ENCODE measurements at regions not wholly inside any gene's neighbourhood (a gene's known extent, or its start where the extent isn't known, plus 50 kb on each side); places are given as distances from the start of the nearest gene placed in this dataset.

DNA sequence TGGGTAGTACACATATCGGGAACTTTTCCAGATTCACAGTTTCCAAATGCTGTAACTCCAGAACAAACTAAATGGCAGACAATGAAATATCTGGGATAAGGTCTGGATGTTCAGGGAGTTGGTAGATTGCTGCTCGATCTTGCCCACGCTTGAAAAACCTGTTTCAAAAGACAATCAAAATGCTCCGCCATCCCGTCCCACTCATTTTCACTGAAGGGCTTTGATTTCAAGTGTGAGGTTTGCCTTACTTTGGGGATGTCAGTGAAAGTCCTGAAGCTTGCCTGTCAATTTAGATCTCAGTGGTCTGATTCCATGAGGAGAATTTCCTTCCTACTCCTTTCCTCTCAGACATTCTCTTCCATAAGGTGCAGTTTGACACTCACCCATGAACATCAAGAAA lies 236.3 kb upstream of the KCNK2 start:
- no peak overlapping the region for H3K4me2 ChIP-seq (ENCODE audit: low read length)
- H3K36me3 ChIP-seq (ENCODE audit: insufficient read depth, low read length), result no peaks in the 10 kb centered on the region
- H3K9ac ChIP-seq (ENCODE audit: low read depth, low read length), result no peak overlapping the region
- H3K4me3 ChIP-seq (ENCODE audit: low read length), result no peak overlapping the region
- no peaks in the 10 kb centered on the region for H3K9me3 ChIP-seq (replicated peaks; ENCODE audit: low read length)
- peaks cover 22% of the 10 kb centered on the region for H3K4me1 ChIP-seq (ENCODE audit: control insufficient read depth, insufficient read depth, low read length)
- H3K27me3 ChIP-seq (ENCODE audit: control insufficient read depth, insufficient read depth, low read length), result no peaks in the 10 kb centered on the region

DNA sequence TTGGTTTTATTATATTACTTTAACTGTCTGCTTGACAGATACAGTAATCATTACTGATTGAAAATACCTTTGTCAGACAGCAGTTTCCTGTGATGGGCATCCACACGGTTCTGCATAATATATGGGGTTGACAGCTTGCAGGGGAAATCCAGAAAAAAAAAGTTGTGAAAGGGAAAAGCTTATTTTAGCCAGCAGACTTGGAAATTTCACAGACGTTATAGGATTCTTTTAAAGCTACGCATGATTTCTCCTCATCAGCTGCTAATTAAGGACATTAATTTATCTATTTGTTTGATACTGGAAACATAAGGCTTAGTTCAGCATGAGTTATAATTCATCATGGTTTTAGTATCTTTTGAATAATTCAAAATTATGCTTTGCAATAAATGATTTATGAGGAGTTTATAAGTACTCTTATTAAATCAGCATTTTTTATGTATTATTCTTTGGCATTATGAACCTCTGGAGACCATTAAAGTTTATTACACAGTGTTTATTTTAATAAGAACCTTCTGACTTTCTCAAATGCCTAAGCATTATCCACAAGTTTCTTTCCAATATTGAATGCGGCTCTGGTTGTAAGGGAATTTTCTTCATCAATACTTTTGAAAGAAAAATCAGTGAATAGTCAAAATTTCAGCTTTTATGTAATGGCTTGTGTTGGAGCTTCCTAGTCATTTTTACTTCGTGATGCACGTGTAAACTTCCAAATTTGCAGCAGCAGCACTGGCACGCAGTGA lies 235.3 kb upstream of the KCNK2 start:
- no peak overlapping the region for H3K4me3 ChIP-seq (ENCODE audit: low read length)
- no peaks in the 10 kb centered on the region for H3K36me3 ChIP-seq (ENCODE audit: insufficient read depth, low read length)
- no peak overlapping the region for H3K9ac ChIP-seq (ENCODE audit: low read depth, low read length)
- peaks cover 16% of the 10 kb centered on the region for H3K4me1 ChIP-seq (ENCODE audit: control insufficient read depth, insufficient read depth, low read length)
- no peaks in the 10 kb centered on the region for H3K9me3 ChIP-seq (replicated peaks; ENCODE audit: low read length)
- H3K4me2 ChIP-seq (ENCODE audit: low read length), result no peak overlapping the region
- no peaks in the 10 kb centered on the region for H3K27me3 ChIP-seq (ENCODE audit: control insufficient read depth, insufficient read depth, low read length)

GRCh38 chr1:214848101-214848500 lies 234.4 kb upstream of the KCNK2 start:
- Histone ChIP-seq H3K9ac (ENCODE audit: low read depth, low read length) (no peak overlapping the region), H3K27me3 (ENCODE audit: control insufficient read depth, insufficient read depth, low read length) (no peaks in the 10 kb centered on the region), H3K36me3 (ENCODE audit: insufficient read depth, low read length) (no peaks in the 10 kb centered on the region), H3K9me3 (replicated peaks; ENCODE audit: low read length) (no peaks in the 10 kb centered on the region), H3K4me3 (ENCODE audit: low read length) (no peak overlapping the region), H3K4me2 (ENCODE audit: low read length) (no peak overlapping the region), H3K4me1 (ENCODE audit: control insufficient read depth, insufficient read depth, low read length) (peaks cover 9% of the 10 kb centered on the region)

GRCh38 chr1:214850432-214851050 lies 232.0 kb upstream of the KCNK2 start:
- H3K4me1 ChIP-seq (ENCODE audit: control insufficient read depth, insufficient read depth, low read length), result peaks cover 6% of the 10 kb centered on the region
- no peak overlapping the region for H3K4me2 ChIP-seq (ENCODE audit: low read length)
- H3K27me3 ChIP-seq (ENCODE audit: control insufficient read depth, insufficient read depth, low read length), result no peaks in the 10 kb centered on the region
- H3K9ac ChIP-seq (ENCODE audit: low read depth, low read length), result no peak overlapping the region
- no peaks in the 10 kb centered on the region for H3K9me3 ChIP-seq (replicated peaks; ENCODE audit: low read length)
- no peaks in the 10 kb centered on the region for H3K36me3 ChIP-seq (ENCODE audit: insufficient read depth, low read length)
- no peak overlapping the region for H3K4me3 ChIP-seq (ENCODE audit: low read length)

DNA sequence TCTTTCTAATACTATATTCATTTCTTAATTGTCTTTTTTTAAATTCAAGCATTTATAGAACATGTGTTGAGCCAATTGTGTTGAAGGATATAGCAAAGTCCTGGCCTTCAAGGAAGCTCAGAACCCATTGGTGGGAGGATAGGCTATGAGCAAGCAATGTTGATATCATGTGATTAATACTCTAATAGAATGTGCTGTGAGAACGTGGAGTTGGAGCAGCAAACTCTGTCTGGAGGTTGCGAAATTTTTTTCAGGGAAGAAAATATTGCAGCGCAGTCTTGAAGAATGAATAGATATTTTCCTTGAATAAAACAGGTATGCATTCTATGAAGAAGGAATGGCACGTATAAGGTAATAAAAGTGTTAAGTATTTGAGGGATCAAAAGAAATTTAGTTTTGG lies 229.2 kb upstream of the KCNK2 start:
- Histone ChIP-seq H3K4me2 (ENCODE audit: low read length) (no peak overlapping the region), H3K9me3 (replicated peaks; ENCODE audit: low read length) (no peaks in the 10 kb centered on the region), H3K4me1 (ENCODE audit: control insufficient read depth, insufficient read depth, low read length) (peaks cover 9% of the 10 kb centered on the region), H3K9ac (ENCODE audit: low read depth, low read length) (no peak overlapping the region), H3K36me3 (ENCODE audit: insufficient read depth, low read length) (no peaks in the 10 kb centered on the region), H3K27me3 (ENCODE audit: control insufficient read depth, insufficient read depth, low read length) (no peaks in the 10 kb centered on the region), H3K4me3 (ENCODE audit: low read length) (no peak overlapping the region)

DNA sequence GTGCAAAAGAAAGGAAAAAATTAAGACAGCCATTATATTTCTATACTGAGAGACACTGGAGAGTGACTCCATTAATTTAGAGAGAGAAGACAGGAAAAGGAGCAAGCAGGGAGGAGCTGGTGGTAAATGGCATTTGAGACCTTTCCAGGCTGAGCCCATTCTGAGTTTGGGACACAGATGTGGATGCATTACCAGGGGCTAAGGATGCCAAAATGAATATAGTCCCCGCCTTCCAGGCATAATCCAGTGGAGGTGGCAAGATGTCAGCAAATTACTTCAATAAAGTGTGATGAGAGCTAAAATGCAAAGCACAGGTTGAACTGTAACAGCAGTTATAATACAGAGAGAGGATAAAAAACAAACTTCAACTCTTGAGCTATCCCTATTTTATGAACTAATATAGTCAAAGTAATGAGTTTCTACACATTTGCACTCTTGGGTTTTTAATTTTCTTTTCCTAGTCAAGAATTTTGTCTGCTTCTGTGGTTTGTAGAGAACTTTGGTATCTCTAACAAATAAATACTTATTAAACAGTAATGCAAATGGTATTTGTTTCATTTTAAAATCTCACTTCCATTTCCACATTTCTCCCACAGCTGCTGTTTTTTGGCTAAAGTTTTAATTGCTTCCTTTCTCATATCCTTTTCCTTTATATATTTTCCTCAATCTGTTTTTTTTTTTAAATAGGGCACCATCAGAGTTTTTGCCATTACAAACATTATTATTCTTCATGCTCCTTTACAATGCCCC lies 228.2 kb upstream of the KCNK2 start:
- Histone ChIP-seq H3K36me3 (ENCODE audit: insufficient read depth, low read length) (no peaks in the 10 kb centered on the region), H3K9me3 (replicated peaks; ENCODE audit: low read length) (no peaks in the 10 kb centered on the region), H3K4me1 (ENCODE audit: control insufficient read depth, insufficient read depth, low read length) (peaks cover 9% of the 10 kb centered on the region), H3K9ac (ENCODE audit: low read depth, low read length) (no peak overlapping the region), H3K4me3 (ENCODE audit: low read length) (no peak overlapping the region), H3K27me3 (ENCODE audit: control insufficient read depth, insufficient read depth, low read length) (no peaks in the 10 kb centered on the region), H3K4me2 (ENCODE audit: low read length) (no peak overlapping the region)

DNA sequence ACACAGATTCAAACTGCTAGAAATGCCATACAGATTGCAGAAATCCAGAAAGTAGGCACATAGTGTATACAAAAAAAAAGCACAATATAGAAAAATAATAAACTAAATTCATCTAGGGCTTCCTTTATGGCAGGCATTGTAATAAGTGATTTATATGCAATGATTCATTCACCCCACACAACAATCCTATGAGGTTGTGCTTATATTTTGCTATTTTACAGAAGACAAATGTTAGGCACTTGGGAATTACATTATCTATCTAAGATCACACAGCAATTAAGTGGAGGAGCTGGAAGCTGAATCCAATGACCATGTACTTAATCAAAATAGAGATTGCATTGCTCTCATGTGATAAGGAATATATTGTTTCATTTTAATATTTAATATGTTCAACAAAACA lies 225.7 kb upstream of the KCNK2 start:
- no peak overlapping the region for H3K4me2 ChIP-seq (ENCODE audit: low read length)
- H3K9me3 ChIP-seq (replicated peaks; ENCODE audit: low read length), result no peaks in the 10 kb centered on the region
- H3K36me3 ChIP-seq (ENCODE audit: insufficient read depth, low read length), result no peaks in the 10 kb centered on the region
- H3K4me1 ChIP-seq (ENCODE audit: control insufficient read depth, insufficient read depth, low read length), result peaks cover 18% of the 10 kb centered on the region
- H3K4me3 ChIP-seq (ENCODE audit: low read length), result no peak overlapping the region
- no peak overlapping the region for H3K9ac ChIP-seq (ENCODE audit: low read depth, low read length)
- no peaks in the 10 kb centered on the region for H3K27me3 ChIP-seq (ENCODE audit: control insufficient read depth, insufficient read depth, low read length)

DNA sequence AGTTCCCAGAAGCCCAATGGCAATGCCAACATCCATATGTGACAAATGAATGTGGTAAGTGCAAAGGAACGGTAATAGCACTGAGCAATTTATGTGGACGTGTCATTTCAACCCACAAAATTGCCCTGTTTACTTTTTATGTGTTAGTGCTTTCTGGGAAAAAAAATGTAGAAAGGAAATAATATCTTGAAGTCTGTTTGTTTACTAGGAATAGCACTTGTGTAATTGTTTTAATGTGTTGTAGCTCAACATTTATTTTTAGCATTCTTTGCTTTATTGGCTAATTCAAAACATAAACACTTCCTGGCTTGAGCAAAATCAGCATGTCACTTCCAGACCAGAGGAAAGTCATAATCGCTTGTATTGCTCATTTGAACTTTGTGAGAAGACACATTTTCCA lies 224.8 kb upstream of the KCNK2 start:
- Histone ChIP-seq H3K9ac (ENCODE audit: low read depth, low read length) (no peak overlapping the region), H3K9me3 (replicated peaks; ENCODE audit: low read length) (no peaks in the 10 kb centered on the region)

GRCh38 chr1:214859647-214860046 lies 222.9 kb upstream of the KCNK2 start:
- no peaks in the 10 kb centered on the region for H3K36me3 ChIP-seq (ENCODE audit: insufficient read depth, low read length)

More for the DNA sequence above, 224.8 kb upstream of the KCNK2 start:
- Histone ChIP-seq H3K27me3 (ENCODE audit: control insufficient read depth, insufficient read depth, low read length) (no peaks in the 10 kb centered on the region), H3K4me3 (ENCODE audit: low read length) (no peak overlapping the region), H3K4me1 (ENCODE audit: control insufficient read depth, insufficient read depth, low read length) (peaks cover 25% of the 10 kb centered on the region), H3K4me2 (ENCODE audit: low read length) (no peak overlapping the region), H3K36me3 (ENCODE audit: insufficient read depth, low read length) (no peaks in the 10 kb centered on the region)

GRCh38 chr1:214861615-214862014 lies 220.9 kb upstream of the KCNK2 start:
- no peaks in the 10 kb centered on the region for H3K27me3 ChIP-seq (ENCODE audit: control insufficient read depth, insufficient read depth, low read length)
- peak overlapping the region; percentile 56 for H3K4me2 ChIP-seq (ENCODE audit: low read length)
- H3K36me3 ChIP-seq (ENCODE audit: insufficient read depth, low read length), result no peaks in the 10 kb centered on the region
- H3K4me3 ChIP-seq (ENCODE audit: low read length), result no peak overlapping the region
- H3K4me1 ChIP-seq (ENCODE audit: control insufficient read depth, insufficient read depth, low read length), result peaks cover 38% of the 10 kb centered on the region
- H3K9ac ChIP-seq (ENCODE audit: low read depth, low read length), result peak overlapping the region; percentile 66
- H3K9me3 ChIP-seq (replicated peaks; ENCODE audit: low read length), result no peaks in the 10 kb centered on the region

More at GRCh38 chr1:214859647-214860046, 222.9 kb upstream of the KCNK2 start:
- H3K27me3 ChIP-seq (ENCODE audit: control insufficient read depth, insufficient read depth, low read length), result no peaks in the 10 kb centered on the region
- no peak overlapping the region for H3K4me3 ChIP-seq (ENCODE audit: low read length)
- no peak overlapping the region for H3K9ac ChIP-seq (ENCODE audit: low read depth, low read length)
- H3K4me1 ChIP-seq (ENCODE audit: control insufficient read depth, insufficient read depth, low read length), result peaks cover 27% of the 10 kb centered on the region
- H3K4me2 ChIP-seq (ENCODE audit: low read length), result no peak overlapping the region
- no peaks in the 10 kb centered on the region for H3K9me3 ChIP-seq (replicated peaks; ENCODE audit: low read length)

DNA sequence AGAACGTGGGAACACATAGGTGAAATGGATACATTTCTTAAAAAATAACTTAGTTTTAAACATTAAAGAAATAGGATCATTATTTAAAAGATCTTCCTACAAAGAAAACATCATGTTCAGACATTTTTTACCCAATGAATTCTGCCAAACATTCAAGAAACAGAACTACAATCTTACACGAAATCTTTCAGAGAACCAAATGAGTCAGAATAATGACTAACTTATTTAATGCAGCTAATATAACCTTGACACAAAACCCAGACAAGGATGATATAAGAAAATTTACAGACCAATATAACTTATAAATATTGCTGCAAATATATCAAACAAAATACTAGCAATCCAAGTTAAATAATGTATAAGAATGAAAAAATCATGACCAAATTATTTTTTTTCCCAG lies 220.1 kb upstream of the KCNK2 start:
- no peaks in the 10 kb centered on the region for H3K9me3 ChIP-seq (replicated peaks; ENCODE audit: low read length)
- H3K36me3 ChIP-seq (ENCODE audit: insufficient read depth, low read length), result no peaks in the 10 kb centered on the region
- H3K4me1 ChIP-seq (ENCODE audit: control insufficient read depth, insufficient read depth, low read length), result peaks cover 35% of the 10 kb centered on the region
- no peaks in the 10 kb centered on the region for H3K27me3 ChIP-seq (ENCODE audit: control insufficient read depth, insufficient read depth, low read length)
- peak overlapping the region; percentile 66 for H3K9ac ChIP-seq (ENCODE audit: low read depth, low read length)
- H3K4me3 ChIP-seq (ENCODE audit: low read length), result no peak overlapping the region
- H3K4me2 ChIP-seq (ENCODE audit: low read length), result peak overlapping the region; percentile 56
